Natural killer cell treated with Interleukin-12 subunit alpha and Interleukin-12 subunit beta and Interleukin-15 and Interleukin-18, amount 100 ng/mL, for 72 hours (primary cell): ENCODE measurements at regions not wholly inside any gene's neighbourhood (a gene's known extent, or its start where the extent isn't known, plus 50 kb on each side); places are given as distances from the start of the nearest gene placed in this dataset.
"Not testable (repeated sequence)": the region's sequence is repeated elsewhere in the genome, so short reads cannot be mapped to it uniquely, and the experiment has no call there.

Experiments
- ATAC-seq, 2 donors: fragments of 150-1000 bp; cut with Tn5 transposase in 1 of 2; sonication (Bioruptor Pico), chemical (Tn5 transposase) in 1 of 2; 2 replicates each; pipeline ENCODE4 v1.10.0; 2021
- DNase-seq: peaks from one replicate; pipeline ENCODE4 v3.0.0; 2022; ENCODE audit warnings: low spot score
- H3K27ac Mint-ChIP-seq, 2 donors: 1 replicate in 1 of 2; 2 replicates in 1 of 2; pipeline ENCODE4 v1.8.0; 2022; ENCODE audit warnings: mixed read lengths in 2 of 2, mild to moderate bottlenecking in 1 of 2, moderate library complexity in 1 of 2
- H3K27me3 Mint-ChIP-seq, 2 donors: 1 replicate in 1 of 2; 2 replicates in 1 of 2; pipeline ENCODE4 v1.8.0; 2022; ENCODE audit warnings: mixed read lengths in 2 of 2
- H3K36me3 Mint-ChIP-seq: one replicate; pipeline ENCODE4 v1.8.0; 2022; ENCODE audit warnings: mixed read lengths
- H3K4me1 Mint-ChIP-seq, 2 donors: 1 replicate in 1 of 2; 2 replicates in 1 of 2; pipeline ENCODE4 v1.8.0; 2022; ENCODE audit warnings: low read depth in 2 of 2, mixed read lengths in 2 of 2, mild to moderate bottlenecking in 1 of 2
- H3K4me3 Mint-ChIP-seq: one replicate; pipeline ENCODE4 v1.8.0; 2022; ENCODE audit warnings: mixed read lengths
- H3K9me3 Mint-ChIP-seq: 2 replicates; pipeline ENCODE4 v1.8.0; 2022; ENCODE audit warnings: mixed read lengths

GRCh38 chr1:82392946-82393345 lies 592.2 kb downstream of the ADGRL2 start:
- Mint-ChIP-seq H3K36me3 (no peaks in the 10 kb centered on the region), H3K27ac (no peak overlapping the region), H3K4me3 (no peak overlapping the region), H3K27me3 (no peaks in the 10 kb centered on the region), H3K9me3 (peaks cover 6% of the 10 kb centered on the region), H3K4me1 (no peaks in the 10 kb centered on the region)
- no peak for DNase-seq
- no peak for ATAC-seq

GRCh38 chr1:82392513-82392912 lies 591.8 kb downstream of the ADGRL2 start:
- DNase-seq (no peak), ATAC-seq (no peak)
- Mint-ChIP-seq H3K27me3 (no peaks in the 10 kb centered on the region), H3K36me3 (no peaks in the 10 kb centered on the region), H3K27ac (no peak overlapping the region), H3K4me1 (no peaks in the 10 kb centered on the region), H3K4me3 (no peak overlapping the region), H3K9me3 (peaks cover 6% of the 10 kb centered on the region)

- ATAC-seq (no peak), DNase-seq (no peak)
- no peaks in the 10 kb centered on the region for H3K27me3 Mint-ChIP-seq
- no peaks in the 10 kb centered on the region for H3K36me3 Mint-ChIP-seq
- H3K4me1 Mint-ChIP-seq, result no peaks in the 10 kb centered on the region
- peaks cover 6% of the 10 kb centered on the region for H3K9me3 Mint-ChIP-seq
- no peak overlapping the region for H3K27ac Mint-ChIP-seq
- no peak overlapping the region for H3K4me3 Mint-ChIP-seq
Observed at GRCh38 chr1:82391712-82392111, 591.0 kb downstream of the ADGRL2 start.

- no peaks in the 10 kb centered on the region for H3K36me3 Mint-ChIP-seq
- peaks cover 6% of the 10 kb centered on the region for H3K9me3 Mint-ChIP-seq
- no peaks in the 10 kb centered on the region for H3K4me1 Mint-ChIP-seq
- H3K27ac Mint-ChIP-seq, result no peak overlapping the region
- DNase-seq (no peak), ATAC-seq (no peak)
- H3K4me3 Mint-ChIP-seq, result no peak overlapping the region
- peaks cover 0 to 3% of the 10 kb centered on the region in 2 donors for H3K27me3 Mint-ChIP-seq
Observed at GRCh38 chr1:82390627-82391026, 589.9 kb downstream of the ADGRL2 start.

GRCh38 chr1:82388679-82389078 lies 587.9 kb downstream of the ADGRL2 start:
- Mint-ChIP-seq H3K4me3 (no peak overlapping the region), H3K27ac (no peak overlapping the region)

GRCh38 chr1:82387012-82387366 lies 586.3 kb downstream of the ADGRL2 start:
- Mint-ChIP-seq H3K27me3 (peaks cover 0 to 3% of the 10 kb centered on the region in 2 donors), H3K4me3 (no peak overlapping the region), H3K36me3 (no peaks in the 10 kb centered on the region), H3K4me1 (no peaks in the 10 kb centered on the region), H3K9me3 (peaks cover 10% of the 10 kb centered on the region), H3K27ac (no peak overlapping the region)
- ATAC-seq (no peak), DNase-seq (no peak)

More at GRCh38 chr1:82388679-82389078, 587.9 kb downstream of the ADGRL2 start:
- DNase-seq (no peak), ATAC-seq (no peak)
- Mint-ChIP-seq H3K36me3 (no peaks in the 10 kb centered on the region), H3K9me3 (peaks cover 8% of the 10 kb centered on the region), H3K27me3 (peaks cover 0 to 3% of the 10 kb centered on the region in 2 donors), H3K4me1 (no peaks in the 10 kb centered on the region)

- Mint-ChIP-seq H3K27ac (no peak overlapping the region), H3K4me1 (no peaks in the 10 kb centered on the region), H3K9me3 (peaks cover 10% of the 10 kb centered on the region), H3K27me3 (peaks cover 0 to 3% of the 10 kb centered on the region in 2 donors), H3K36me3 (no peaks in the 10 kb centered on the region), H3K4me3 (no peak overlapping the region)
- DNase-seq (no peak), ATAC-seq (no peak)
Observed at GRCh38 chr1:82386365-82387011, 585.8 kb downstream of the ADGRL2 start.

- H3K4me1 Mint-ChIP-seq, result no peaks in the 10 kb centered on the region
- peaks cover 10% of the 10 kb centered on the region for H3K9me3 Mint-ChIP-seq
- ATAC-seq, result no peak
Observed at GRCh38 chr1:82384776-82385175, 584.0 kb downstream of the ADGRL2 start.

GRCh38 chr1:82377201-82377884 lies 576.6 kb downstream of the ADGRL2 start:
- no peaks in the 10 kb centered on the region for H3K36me3 Mint-ChIP-seq
- no peak for DNase-seq
- H3K4me1 Mint-ChIP-seq, result no peaks in the 10 kb centered on the region
- peaks cover 3% of the 10 kb centered on the region for H3K9me3 Mint-ChIP-seq
- ATAC-seq, result no peak
- no peak overlapping the region for H3K27ac Mint-ChIP-seq
- no peak overlapping the region for H3K4me3 Mint-ChIP-seq
- H3K27me3 Mint-ChIP-seq, result no peaks in the 10 kb centered on the region

More at GRCh38 chr1:82384776-82385175, 584.0 kb downstream of the ADGRL2 start:
- DNase-seq, result no peak
- H3K4me3 Mint-ChIP-seq, result no peak overlapping the region
- no peaks in the 10 kb centered on the region for H3K36me3 Mint-ChIP-seq
- H3K27ac Mint-ChIP-seq, result no peak overlapping the region
- peaks cover 0 to 3% of the 10 kb centered on the region in 2 donors for H3K27me3 Mint-ChIP-seq

- Mint-ChIP-seq H3K9me3 (peaks cover 6% of the 10 kb centered on the region), H3K27ac (no peak overlapping the region), H3K4me3 (no peak overlapping the region), H3K36me3 (no peaks in the 10 kb centered on the region), H3K27me3 (no peaks in the 10 kb centered on the region), H3K4me1 (no peaks in the 10 kb centered on the region)
- no peak for DNase-seq
- no peak for ATAC-seq
Observed at GRCh38 chr1:82373710-82374109, 573.0 kb downstream of the ADGRL2 start.

GRCh38 chr1:82371844-82372498 lies 571.2 kb downstream of the ADGRL2 start:
- H3K4me1 Mint-ChIP-seq, result no peaks in the 10 kb centered on the region
- H3K27ac Mint-ChIP-seq, result no peak overlapping the region
- H3K27me3 Mint-ChIP-seq, result no peaks in the 10 kb centered on the region
- no peak overlapping the region for H3K4me3 Mint-ChIP-seq
- no peak for DNase-seq
- H3K36me3 Mint-ChIP-seq, result no peaks in the 10 kb centered on the region
- H3K9me3 Mint-ChIP-seq, result peaks cover 13% of the 10 kb centered on the region
- no peak for ATAC-seq

GRCh38 chr1:82367456-82367855 lies 566.7 kb downstream of the ADGRL2 start:
- Mint-ChIP-seq H3K4me3 (no peak overlapping the region), H3K27me3 (no peaks in the 10 kb centered on the region), H3K4me1 (no peaks in the 10 kb centered on the region), H3K9me3 (peaks cover 18% of the 10 kb centered on the region), H3K36me3 (peaks cover 4% of the 10 kb centered on the region), H3K27ac (no peak overlapping the region)
- DNase-seq (no peak), ATAC-seq (no peak)

- Mint-ChIP-seq H3K4me3 (no peak overlapping the region), H3K4me1 (no peaks in the 10 kb centered on the region), H3K27me3 (no peaks in the 10 kb centered on the region), H3K27ac (no peak overlapping the region), H3K9me3 (peaks cover 16% of the 10 kb centered on the region), H3K36me3 (peaks cover 4% of the 10 kb centered on the region)
- DNase-seq, result no peak
- no peak for ATAC-seq
Observed at GRCh38 chr1:82366689-82367088, 566.0 kb downstream of the ADGRL2 start.

- not testable (repeated sequence) for H3K4me1 Mint-ChIP-seq, H3K36me3 Mint-ChIP-seq, DNase-seq, H3K27me3 Mint-ChIP-seq, H3K27ac Mint-ChIP-seq, ATAC-seq, H3K9me3 Mint-ChIP-seq, H3K4me3 Mint-ChIP-seq
Observed at GRCh38 chr1:82359541-82359940, 558.8 kb downstream of the ADGRL2 start.
